Hepatocyte (in vitro differentiated cells): ENCODE measurements at regions not wholly inside any gene's neighbourhood (a gene's known extent, or its start where the extent isn't known, plus 50 kb on each side); places are given as distances from the start of the nearest gene placed in this dataset.

Source experiments
- DNase-seq: peaks from one replicate; pipeline ENCODE4 v3.0.0-alpha.2; 2016; ENCODE audit warnings: low spot score
- H2AFZ ChIP-seq: fragments of 200-600 bp; sonication (generic); 2 replicates; pipeline ENCODE4 v1.6.0; 2016; ENCODE audit warnings: antibody characterized with exemption, mild to moderate bottlenecking
- H3K27ac ChIP-seq: fragments of 200-600 bp; sonication (generic); 2 replicates; pipeline ENCODE4 v1.5.1; 2016; ENCODE audit warnings: mild to moderate bottlenecking
- H3K27me3 ChIP-seq: fragments of 200-600 bp; sonication (generic); 2 replicates; pipeline ENCODE4 v1.6.1; 2016
- H3K36me3 ChIP-seq: fragments of 200-600 bp; sonication (generic); replicated peaks from 2 replicates; pipeline ENCODE4 v1.5.1; 2016; ENCODE audit warnings: low read depth; ENCODE audit not compliant: insufficient read depth
- H3K4me1 ChIP-seq: fragments of 200-600 bp; sonication (generic); 2 replicates; pipeline ENCODE4 v1.5.1; 2016; ENCODE audit warnings: mild to moderate bottlenecking, moderate library complexity; ENCODE audit not compliant: insufficient read depth
- H3K4me2 ChIP-seq: fragments of 200-600 bp; sonication (generic); 2 replicates; pipeline ENCODE4 v1.6.0; 2016
- H3K4me3 ChIP-seq: fragments of 200-600 bp; sonication (generic); 2 replicates; pipeline ENCODE4 v1.5.1; 2016; ENCODE audit warnings: mild to moderate bottlenecking
- H3K79me2 ChIP-seq: fragments of 200-600 bp; sonication (generic); 2 replicates; pipeline ENCODE4 v1.6.0; 2017; ENCODE audit warnings: mild to moderate bottlenecking
- H3K9me2 ChIP-seq: fragments of 200-600 bp; sonication (generic); replicated peaks from 2 replicates; pipeline ENCODE4 v1.6.0; 2017; ENCODE audit warnings: mild to moderate bottlenecking; ENCODE audit not compliant: insufficient read depth
- H3K9me3 ChIP-seq: fragments of 200-600 bp; sonication (generic); 2 replicates; pipeline ENCODE4 v1.5.1; 2016; ENCODE audit warnings: low read depth, mild to moderate bottlenecking
- H4K20me1 ChIP-seq: fragments of 200-600 bp; sonication (generic); 2 replicates; pipeline ENCODE4 v1.6.0; 2016; ENCODE audit warnings: mild to moderate bottlenecking; ENCODE audit not compliant: insufficient read depth, poor library complexity, severe bottlenecking
- EZH2 ChIP-seq: fragments of 200-600 bp; sonication (generic); IDR thresholded peaks from 2 replicates; pipeline ENCODE4 v1.6.1; 2016; ENCODE audit warnings: antibody characterized with exemption, mild to moderate bottlenecking, borderline replicate concordance
- EZH2phosphoT487 ChIP-seq: fragments of 200-600 bp; sonication (generic); IDR thresholded peaks from one replicate; pipeline ENCODE4 v1.6.1; 2018; ENCODE audit warnings: antibody characterized with exemption, mild to moderate bottlenecking, low read depth, moderate library complexity; ENCODE audit not compliant: unreplicated experiment, severe bottlenecking
- WGBS: methylation state at CpG from one replicate; pipeline ENCODE4 v1.1.6; 2016; ENCODE audit warnings: low lambda C conversion rate; ENCODE audit errors: missing lambda C conversion rate; 5-methylcytosine and 5-hydroxymethylcytosine counted together
- TF ChIP-seq, protein P1 (sequence below): fragments of 200-600 bp; sonication (generic); IDR thresholded peaks from 2 replicates; pipeline ENCODE4 v1.5.1; 2016; ENCODE audit warnings: antibody characterized with exemption, mild to moderate bottlenecking; ENCODE audit not compliant: poor library complexity

DNA sequence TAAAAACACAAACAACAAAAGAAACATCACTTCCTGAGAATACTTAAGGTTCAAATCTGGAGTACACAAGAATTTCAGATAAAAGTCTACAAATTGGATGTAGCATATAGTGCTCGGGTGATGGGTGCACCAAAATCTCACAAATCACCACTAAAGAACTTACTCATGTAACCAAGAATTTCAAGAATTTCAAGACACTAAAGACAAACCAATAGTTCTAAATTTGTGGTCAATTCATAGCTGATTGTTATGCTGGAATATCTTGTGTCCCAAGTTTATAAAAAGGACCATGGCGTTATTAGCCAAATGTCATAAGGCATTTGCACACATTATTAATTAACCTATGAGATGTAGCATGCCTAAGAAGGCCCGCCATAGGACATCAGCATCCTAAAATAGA, 1204.1 kb upstream of the AUTS2 start:
- no peak for DNase-seq
- Histone ChIP-seq H3K79me2 (no peaks in the 10 kb centered on the region), H3K4me2 (no peak overlapping the region), H3K4me3 (no peak overlapping the region), H3K27ac (no peak overlapping the region), H3K27me3 (no peaks in the 10 kb centered on the region), H4K20me1 (no peaks in the 10 kb centered on the region), H2AFZ (no peak overlapping the region), H3K4me1 (no peaks in the 10 kb centered on the region), H3K9me3 (no peaks in the 10 kb centered on the region), H3K36me3 (no peaks in the 10 kb centered on the region), H3K9me2 (no peaks in the 10 kb centered on the region)
- no peak for TF ChIP-seq EZH2
- TF ChIP-seq, protein P1, sequence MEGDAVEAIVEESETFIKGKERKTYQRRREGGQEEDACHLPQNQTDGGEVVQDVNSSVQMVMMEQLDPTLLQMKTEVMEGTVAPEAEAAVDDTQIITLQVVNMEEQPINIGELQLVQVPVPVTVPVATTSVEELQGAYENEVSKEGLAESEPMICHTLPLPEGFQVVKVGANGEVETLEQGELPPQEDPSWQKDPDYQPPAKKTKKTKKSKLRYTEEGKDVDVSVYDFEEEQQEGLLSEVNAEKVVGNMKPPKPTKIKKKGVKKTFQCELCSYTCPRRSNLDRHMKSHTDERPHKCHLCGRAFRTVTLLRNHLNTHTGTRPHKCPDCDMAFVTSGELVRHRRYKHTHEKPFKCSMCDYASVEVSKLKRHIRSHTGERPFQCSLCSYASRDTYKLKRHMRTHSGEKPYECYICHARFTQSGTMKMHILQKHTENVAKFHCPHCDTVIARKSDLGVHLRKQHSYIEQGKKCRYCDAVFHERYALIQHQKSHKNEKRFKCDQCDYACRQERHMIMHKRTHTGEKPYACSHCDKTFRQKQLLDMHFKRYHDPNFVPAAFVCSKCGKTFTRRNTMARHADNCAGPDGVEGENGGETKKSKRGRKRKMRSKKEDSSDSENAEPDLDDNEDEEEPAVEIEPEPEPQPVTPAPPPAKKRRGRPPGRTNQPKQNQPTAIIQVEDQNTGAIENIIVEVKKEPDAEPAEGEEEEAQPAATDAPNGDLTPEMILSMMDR, result no peak
- no peak for TF ChIP-seq EZH2phosphoT487
- 85% methylated on average over 3 of the region's 3 CpGs for WGBS

DNA sequence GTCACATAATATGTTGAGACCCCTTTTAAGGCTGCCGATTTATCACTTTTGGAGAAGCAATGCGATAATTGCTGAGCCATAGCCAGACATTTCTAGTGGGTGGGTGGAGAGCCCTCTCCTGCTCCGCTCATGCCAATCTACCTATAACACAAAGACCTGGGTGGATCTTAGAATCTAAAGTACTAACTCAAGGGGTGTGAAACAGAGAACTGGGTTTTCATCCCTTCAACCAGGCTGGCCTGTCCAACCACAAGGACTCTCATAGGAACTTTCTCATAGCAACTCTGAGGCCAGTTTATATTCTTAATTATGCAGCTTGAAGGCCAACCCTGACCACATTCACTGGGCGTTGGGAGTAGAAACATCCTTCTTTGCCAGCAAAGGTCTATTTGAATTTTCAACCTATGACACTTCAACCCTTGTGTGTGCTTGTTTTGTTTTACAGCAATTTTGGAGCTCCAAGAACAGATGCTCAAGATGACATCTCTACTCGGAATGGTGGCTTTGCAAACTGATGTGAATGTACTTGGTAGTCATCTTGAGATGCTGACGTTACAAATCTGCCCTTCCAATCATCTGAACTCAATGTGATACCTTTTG, 1198.2 kb upstream of the AUTS2 start:
- Histone ChIP-seq H3K4me1 (no peaks in the 10 kb centered on the region), H2AFZ (no peak overlapping the region), H3K4me3 (no peak overlapping the region), H3K27me3 (no peaks in the 10 kb centered on the region), H3K36me3 (no peaks in the 10 kb centered on the region), H4K20me1 (no peaks in the 10 kb centered on the region), H3K4me2 (no peak overlapping the region), H3K9me2 (no peaks in the 10 kb centered on the region), H3K79me2 (no peaks in the 10 kb centered on the region), H3K27ac (no peak overlapping the region), H3K9me3 (no peaks in the 10 kb centered on the region)
- no peak for DNase-seq
- TF ChIP-seq, protein P1, result no peak
- TF ChIP-seq EZH2, result no peak
- TF ChIP-seq EZH2phosphoT487, result no peak
- 97% methylated on average over 6 of the region's 6 CpGs for WGBS

DNA sequence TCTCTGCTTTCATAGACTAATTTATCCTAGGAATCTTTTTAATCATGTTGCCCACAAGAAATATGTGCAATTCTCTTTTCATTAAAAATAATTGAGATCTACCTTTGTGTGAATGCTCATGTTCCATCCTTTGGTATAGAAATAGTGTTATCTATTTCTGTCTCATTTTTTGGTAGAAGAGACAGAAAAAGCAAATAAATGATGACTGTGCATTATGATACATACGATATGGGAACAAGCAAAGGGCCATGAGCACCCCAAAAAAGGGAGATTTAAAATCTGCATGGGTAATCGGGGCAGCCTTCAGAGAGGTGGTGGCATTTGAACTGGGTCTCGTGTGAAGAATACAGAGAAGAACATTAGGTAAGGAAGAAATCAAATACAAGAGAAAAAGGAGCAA, 1197.5 kb upstream of the AUTS2 start:
- Histone ChIP-seq H2AFZ (no peak overlapping the region), H3K27ac (no peak overlapping the region), H3K36me3 (no peaks in the 10 kb centered on the region), H3K4me2 (no peak overlapping the region), H4K20me1 (no peaks in the 10 kb centered on the region), H3K4me1 (no peaks in the 10 kb centered on the region), H3K9me3 (no peaks in the 10 kb centered on the region), H3K79me2 (no peaks in the 10 kb centered on the region), H3K4me3 (no peak overlapping the region), H3K27me3 (no peaks in the 10 kb centered on the region), H3K9me2 (no peaks in the 10 kb centered on the region)
- TF ChIP-seq, protein P1, result no peak
- TF ChIP-seq EZH2 (no peak), EZH2phosphoT487 (no peak)
- DNase-seq, result no peak
- 88% methylated on average over 3 of the region's 3 CpGs for WGBS
